A549 (cell line): ENCODE measurements at regions not wholly inside any gene's neighbourhood (a gene's known extent, or its start where the extent isn't known, plus 50 kb on each side); places are given as distances from the start of the nearest gene placed in this dataset.

ENCODE experiments used
- ATAC-seq, 2 experiments: fragments of 200-7000 bp in 1 of 2; fragments of >200 bp in 1 of 2; cut with Nextera tagmentation in 1 of 2; cut with Tn5 transposase in 1 of 2; 3 replicates each; pipeline versions ENCODE4 v1.8.0 to v1.9.1; 2018 to 2020; ENCODE audit warnings: mild to moderate bottlenecking in 1 of 2, moderate library complexity in 1 of 2
- CTCF ChIA-PET: fragments of 300-600 bp; sonication (Branson Sonifier 250); formaldehyde crosslinking; extraction: SDS; loops from one replicate; lab custom pipeline; 2021; ENCODE audit warnings: antibody characterized with exemption, inconsistent platforms; lab: Yijun Ruan, JAX
- POLR2A ChIA-PET: fragments of 350-600 bp; formaldehyde crosslinking; extraction: SDS; loops from one replicate; lab custom pipeline; 2021; ENCODE audit warnings: antibody characterized with exemption, inconsistent platforms; lab: Yijun Ruan, JAX
- DNase-seq, 2 experiments: peaks; one replicate each; pipeline versions ENCODE4 v3.0.0 to v3.0.0-alpha.2; 2011 to 2016; ENCODE audit warnings: low read depth in 1 of 2, low spot score in 1 of 2
- FAIRE-seq: peaks from 2 replicates; lab custom pipeline; 2011; peaks lifted over from hg19 to GRCh38; lab: Jason Lieb, UNC
- H3K27ac ChIP-seq, 2 experiments: fragments of >200 bp; sonication (Bioruptor Twin); formaldehyde crosslinking; 3 replicates each; pipeline ENCODE4 v1.5.1; 2016 to 2017
- H3K4me1 ChIP-seq: fragments of >200 bp; sonication (Bioruptor Twin); formaldehyde crosslinking; 3 replicates; pipeline ENCODE4 v1.6.1; 2016
- H3K4me2 ChIP-seq: fragments of >200 bp; sonication (Bioruptor Twin); formaldehyde crosslinking; 3 replicates; pipeline ENCODE4 v1.6.1; 2016
- H3K4me3 ChIP-seq: fragments of >200 bp; sonication (Bioruptor Twin); formaldehyde crosslinking; 3 replicates; pipeline ENCODE4 v1.5.1; 2016
- H3K9me3 ChIP-seq: fragments of >200 bp; sonication (Bioruptor Twin); formaldehyde crosslinking; 3 replicates; pipeline ENCODE4 v1.6.1; 2016
- CHD4 ChIP-seq: fragments of 200-600 bp; sonication (generic); IDR thresholded peaks from 2 replicates; pipeline ENCODE4 v1.6.1; 2016; ENCODE audit warnings: antibody characterized with exemption, mild to moderate bottlenecking, borderline replicate concordance
- CTCF ChIP-seq: fragments of >200 bp; sonication (Bioruptor Twin); formaldehyde crosslinking; IDR thresholded peaks from 3 replicates; pipeline ENCODE4 v1.5.1; 2016
- E2F6 ChIP-seq: IDR thresholded peaks from 2 replicates; pipeline ENCODE4 v1.6.1; 2012; ENCODE audit warnings: low read depth, borderline replicate concordance
- EHF ChIP-seq: fragments of 250-450 bp; sonication (Bioruptor Pico); IDR thresholded peaks from 2 replicates; pipeline ENCODE4 v1.5.0; 2020; ENCODE audit warnings: mild to moderate bottlenecking
- ESRRA ChIP-seq: fragments of 150-350 bp; IDR thresholded peaks from 2 replicates; pipeline ENCODE4 v1.6.1; 2014; ENCODE audit warnings: mild to moderate bottlenecking, low read length, borderline replicate concordance
- FOSB ChIP-seq: fragments of 250-450 bp; sonication (Bioruptor Pico); IDR thresholded peaks from 2 replicates; pipeline ENCODE4 v1.5.0; 2020; ENCODE audit warnings: mild to moderate bottlenecking, moderate library complexity
- GATA3 ChIP-seq: IDR thresholded peaks from 2 replicates; pipeline ENCODE4 v1.6.1; 2012; ENCODE audit warnings: borderline replicate concordance
- HDAC2 ChIP-seq: fragments of 200-600 bp; sonication (generic); IDR thresholded peaks from 2 replicates; pipeline ENCODE4 v1.6.1; 2016
- HMGXB4 ChIP-seq: fragments of 250-450 bp; sonication (Bioruptor Pico); IDR thresholded peaks from 2 replicates; pipeline ENCODE4 v1.5.0; 2021; ENCODE audit warnings: mild to moderate bottlenecking, moderate library complexity, borderline replicate concordance
- HOXA7 ChIP-seq: fragments of 250-450 bp; sonication (Bioruptor Pico); IDR thresholded peaks from 2 replicates; pipeline ENCODE4 v1.5.0; 2020; ENCODE audit warnings: mild to moderate bottlenecking, moderate library complexity
- HOXB13 ChIP-seq: fragments of 250-450 bp; sonication (Bioruptor Pico); IDR thresholded peaks from 2 replicates; pipeline ENCODE4 v1.5.0; 2020; ENCODE audit warnings: low read depth, mild to moderate bottlenecking, moderate library complexity
- JUNB ChIP-seq: fragments of >200 bp; sonication (Bioruptor Twin); formaldehyde crosslinking; IDR thresholded peaks from 2 replicates; pipeline ENCODE4 v1.6.1; 2016
- MAFK ChIP-seq: fragments of 450-650 bp; IDR thresholded peaks from 2 replicates; pipeline ENCODE4 v1.6.1; 2014; ENCODE audit not compliant: partially characterized antibody
- MAX ChIP-seq: IDR thresholded peaks from 2 replicates; pipeline ENCODE4 v1.6.1; 2012
- MYC ChIP-seq: IDR thresholded peaks from 2 replicates; pipeline ENCODE4 v1.6.1; 2012; ENCODE audit warnings: mild to moderate bottlenecking, inconsistent platforms, low read length, improper control_type of control experiment, borderline replicate concordance
- NPAS2 ChIP-seq: fragments of 250-450 bp; sonication (Bioruptor Pico); IDR thresholded peaks from 2 replicates; pipeline ENCODE4 v1.8.0; 2022; ENCODE audit warnings: mild to moderate bottlenecking, moderate library complexity, borderline replicate concordance
- NR3C1 ChIP-seq: fragments of >200 bp; sonication (Bioruptor Twin); formaldehyde crosslinking; IDR thresholded peaks from 3 replicates; pipeline ENCODE4 v1.6.1; 2017
- RARB ChIP-seq: fragments of 250-450 bp; sonication (Bioruptor Pico); IDR thresholded peaks from 2 replicates; pipeline ENCODE4 v1.8.0; 2021; ENCODE audit warnings: mild to moderate bottlenecking, moderate library complexity
- SREBF2 ChIP-seq: fragments of 450-650 bp; IDR thresholded peaks from 2 replicates; pipeline ENCODE4 v1.6.1; 2014; ENCODE audit warnings: mild to moderate bottlenecking, moderate library complexity
- TFCP2L1 ChIP-seq: fragments of 250-450 bp; sonication (Bioruptor Pico); IDR thresholded peaks from 2 replicates; pipeline ENCODE4 v1.5.0; 2021; ENCODE audit warnings: mild to moderate bottlenecking
- ZNF302 ChIP-seq: fragments of 250-450 bp; sonication (Bioruptor Pico); IDR thresholded peaks from 2 replicates; pipeline ENCODE4 v1.9.0; 2021; ENCODE audit warnings: inconsistent platforms, mild to moderate bottlenecking, moderate library complexity
- WGBS: methylation state at CpG from one replicate; pipeline ENCODE4 v1.1.6; 2017; ENCODE audit errors: missing lambda C conversion rate; 5-methylcytosine and 5-hydroxymethylcytosine counted together

GRCh38 chr12:19695244-19696098, 256.2 kb downstream of the AEBP2 start (continued):
- TF ChIP-seq MYC: no peak
- TF ChIP-seq TFCP2L1: no peak
- TF ChIP-seq RARB (CRISPR knock-in tag): no peak
- TF ChIP-seq E2F6: no peak
- TF ChIP-seq GATA3: no peak
- TF ChIP-seq CHD4: no peak
- no peak for TF ChIP-seq ESRRA
- TF ChIP-seq, all 56 proteins: peak for 0

- ChIA-PET POLR2A (no interaction called here), CTCF (no interaction called here)
- WGBS: 68% methylated on average over 4 of the region's 4 CpGs
- Histone ChIP-seq H3K4me2 (no peak overlapping the region), H3K27ac (no peak overlapping the region), H3K4me1 (no peaks in the 10 kb centered on the region), H3K9me3 (no peaks in the 10 kb centered on the region), H3K4me3 (no peak overlapping the region)
- DNase-seq (no peak), ATAC-seq (no peak), FAIRE-seq (no peak)
- TF ChIP-seq NR3C1: no peak
- no peak for TF ChIP-seq CTCF
- TF ChIP-seq GATA3: no peak
- no peak for TF ChIP-seq HMGXB4 (CRISPR knock-in tag)
- TF ChIP-seq MAFK: no peak
- no peak for TF ChIP-seq CHD4
- TF ChIP-seq HDAC2: no peak
- no peak for TF ChIP-seq ZNF302 (CRISPR knock-in tag)
- no peak for TF ChIP-seq NPAS2 (CRISPR knock-in tag)
- TF ChIP-seq MAX: no peak
- TF ChIP-seq JUNB: no peak
- no peak for TF ChIP-seq HOXB13 (CRISPR knock-in tag)
- TF ChIP-seq FOSB (CRISPR knock-in tag): no peak
- TF ChIP-seq SREBF2: no peak
- TF ChIP-seq HOXA7: no peak
Observed at GRCh38 chr12:19700969-19701368, 261.7 kb downstream of the AEBP2 start.

GRCh38 chr12:19704966-19705365, 265.7 kb downstream of the AEBP2 start:
- TF ChIP-seq MAFK: no peak
- no peak for TF ChIP-seq TFCP2L1
- no peak for TF ChIP-seq EHF (CRISPR knock-in tag)
- WGBS: 65% methylated on average over 1 of the region's 1 CpG
- no peak for FAIRE-seq
- ChIA-PET CTCF (interaction anchor here (0.6 to 1.2 kb wide), 2 partner anchors 9 to 133 kb away, joined by 3 read pairs; no protein-coding TSS in a partner anchor), POLR2A (no interaction called here)
- Histone ChIP-seq H3K4me3 (no peak overlapping the region), H3K27ac (no peak overlapping the region), H3K9me3 (peaks cover 8% of the 10 kb centered on the region; the same call in 1 of the 3 replicates), H3K4me2 (no peak overlapping the region), H3K4me1 (no peaks in the 10 kb centered on the region)
- DNase-seq: no peak
- ATAC-seq: no peak
